ENCODE measurements at regions not wholly inside any gene's neighbourhood (a gene's known extent, or its start where the extent isn't known, plus 50 kb on each side); places are given as distances from the start of the nearest gene placed in this dataset.

- no peak for TF ChIP-seq EZH2 (IDR thresholded peaks at IDR 0.05; ENCODE audit: low read length, unreplicated experiment)
- TF ChIP-seq CTCF (conservative IDR thresholded peaks at IDR 0.05; ENCODE audit: low read depth, low read length) = no peak
- TF ChIP-seq EZH2phosphoT487 (IDR thresholded peaks at IDR 0.05; ENCODE audit: borderline replicate concordance, low read length) = no peak
Observed at GRCh38 chr6:144360401-144360800, 75.3 kb downstream of the UTRN start.

Measured in PC-3 (cell line).